ENCODE measurements at regions not wholly inside any gene's neighbourhood (a gene's known extent, or its start where the extent isn't known, plus 50 kb on each side); places are given as distances from the start of the nearest gene placed in this dataset.

- no peak for DNase-seq (ENCODE audit: low spot score)
- Histone ChIP-seq H3K9me3 (ENCODE audit: control insufficient read depth in 4 of 4, low read length in 3 of 4) (no peaks in the 10 kb centered on the region), H3K9ac (ENCODE audit: low read depth in 1 of 2, low read length in 2 of 2) (no peak overlapping the region), H3K4me3 (ENCODE audit: low read depth in 1 of 3, low read length in 3 of 3) (no peak overlapping the region), H3K27ac (ENCODE audit: low read depth in 1 of 2, low read length in 2 of 2) (no peak overlapping the region), H3K36me3 (ENCODE audit: control insufficient read depth in 4 of 4, insufficient read depth in 3 of 4, low read depth in 1 of 4, low read length in 3 of 4) (no peaks in the 10 kb centered on the region), H3K4me1 (ENCODE audit: control insufficient read depth in 4 of 4, insufficient read depth in 4 of 4, low read length in 3 of 4) (no peaks in the 10 kb centered on the region), H3K27me3 (ENCODE audit: control insufficient read depth in 4 of 4, insufficient read depth in 4 of 4, low read length in 3 of 4) (no peaks in the 10 kb centered on the region)
- TF ChIP-seq CTCF (IDR thresholded peaks at IDR 0.05; ENCODE audit: low read depth, low read length, missing input control), result no peak
- 90% methylated on average over 5 of the region's 5 CpGs for WGBS
Observed at GRCh38 chr1:219699870-219700269, 87.0 kb upstream of the ZC3H11B start.

- WGBS, result 83% methylated on average over 1 of the region's 1 CpG
- no peaks in the 10 kb centered on the region for H3K4me1 ChIP-seq (ENCODE audit: control insufficient read depth in 4 of 4, insufficient read depth in 4 of 4, low read length in 3 of 4)
Observed at GRCh38 chr1:219697682-219698081, 84.8 kb upstream of the ZC3H11B start.

GRCh38 chr1:219692981-219693380 lies 80.1 kb upstream of the ZC3H11B start:
- no peaks in the 10 kb centered on the region for H3K27me3 ChIP-seq (ENCODE audit: control insufficient read depth in 4 of 4, insufficient read depth in 4 of 4, low read length in 3 of 4)
- H3K4me1 ChIP-seq (ENCODE audit: control insufficient read depth in 4 of 4, insufficient read depth in 4 of 4, low read length in 3 of 4), result no peaks in the 10 kb centered on the region
- DNase-seq (ENCODE audit: low spot score), result no peak
- H3K27ac ChIP-seq (ENCODE audit: low read depth in 1 of 2, low read length in 2 of 2), result no peak overlapping the region
- no peaks in the 10 kb centered on the region for H3K9me3 ChIP-seq (ENCODE audit: control insufficient read depth in 4 of 4, low read length in 3 of 4)
- no peaks in the 10 kb centered on the region for H3K36me3 ChIP-seq (ENCODE audit: control insufficient read depth in 4 of 4, insufficient read depth in 3 of 4, low read depth in 1 of 4, low read length in 3 of 4)
- 80% methylated on average over 2 of the region's 2 CpGs for WGBS
- no peak overlapping the region for H3K9ac ChIP-seq (ENCODE audit: low read depth in 1 of 2, low read length in 2 of 2)
- no peak overlapping the region for H3K4me3 ChIP-seq (ENCODE audit: low read depth in 1 of 3, low read length in 3 of 3)
- TF ChIP-seq EGR1 (IDR thresholded peaks at IDR 0.05; ENCODE audit: low read depth in 2 of 2), result no peak
- TF ChIP-seq GABPA (IDR thresholded peaks at IDR 0.05 in 1 of 2, conservative IDR thresholded peaks at IDR 0.05 in 1 of 2), result no peak
- TF ChIP-seq FOXA1 (IDR thresholded peaks at IDR 0.05), result no peak
- TF ChIP-seq HNF4G (IDR thresholded peaks at IDR 0.05), result no peak
- TF ChIP-seq YY1 (IDR thresholded peaks at IDR 0.05), result no peak
- TF ChIP-seq RXRA (IDR thresholded peaks at IDR 0.05), result no peak
- no peak for TF ChIP-seq TAF1 (conservative IDR thresholded peaks at IDR 0.05)
- no peak for TF ChIP-seq FOXA2 (IDR thresholded peaks at IDR 0.05)
- no peak for TF ChIP-seq CTCF (IDR thresholded peaks at IDR 0.05; ENCODE audit: low read depth, low read length, missing input control)
- TF ChIP-seq RAD21 (IDR thresholded peaks at IDR 0.05), result no peak
- no peak for TF ChIP-seq MAX (IDR thresholded peaks at IDR 0.05)
- TF ChIP-seq ATF3 (IDR thresholded peaks at IDR 0.05), result no peak
- no peak for TF ChIP-seq SP1 (IDR thresholded peaks at IDR 0.05)
- TF ChIP-seq NR2F2 (IDR thresholded peaks at IDR 0.05), result no peak
- TF ChIP-seq REST (IDR thresholded peaks at IDR 0.05), result no peak
- TF ChIP-seq HNF4A (conservative IDR thresholded peaks at IDR 0.05), result no peak
- no peak for TF ChIP-seq JUND (IDR thresholded peaks at IDR 0.05)
- no peak for TF ChIP-seq ZBTB33 (IDR thresholded peaks at IDR 0.05)

More at GRCh38 chr1:219697682-219698081, 84.8 kb upstream of the ZC3H11B start:
- Histone ChIP-seq H3K27ac (ENCODE audit: low read depth in 1 of 2, low read length in 2 of 2) (no peak overlapping the region), H3K27me3 (ENCODE audit: control insufficient read depth in 4 of 4, insufficient read depth in 4 of 4, low read length in 3 of 4) (no peaks in the 10 kb centered on the region), H3K9ac (ENCODE audit: low read depth in 1 of 2, low read length in 2 of 2) (no peak overlapping the region), H3K36me3 (ENCODE audit: control insufficient read depth in 4 of 4, insufficient read depth in 3 of 4, low read depth in 1 of 4, low read length in 3 of 4) (no peaks in the 10 kb centered on the region), H3K9me3 (ENCODE audit: control insufficient read depth in 4 of 4, low read length in 3 of 4) (no peaks in the 10 kb centered on the region), H3K4me3 (ENCODE audit: low read depth in 1 of 3, low read length in 3 of 3) (no peak overlapping the region)
- no peak for DNase-seq (ENCODE audit: low spot score)
- TF ChIP-seq JUND (IDR thresholded peaks at IDR 0.05), result no peak
- TF ChIP-seq YY1 (IDR thresholded peaks at IDR 0.05), result no peak
- no peak for TF ChIP-seq MAX (IDR thresholded peaks at IDR 0.05)
- no peak for TF ChIP-seq FOXA1 (IDR thresholded peaks at IDR 0.05)
